Neural progenitor cell (in vitro differentiated cells): ENCODE measurements at regions not wholly inside any gene's neighbourhood (a gene's known extent, or its start where the extent isn't known, plus 50 kb on each side); places are given as distances from the start of the nearest gene placed in this dataset.

ENCODE experiments used
- CTCF ChIP-seq: fragments of 200-600 bp; sonication (generic); IDR thresholded peaks from 2 replicates; pipeline ENCODE4 v1.5.1; 2017; ENCODE audit warnings: antibody characterized with exemption, mild to moderate bottlenecking
- EZH2 ChIP-seq: fragments of 200-600 bp; sonication (generic); IDR thresholded peaks from 2 replicates; pipeline ENCODE4 v1.6.1; 2017; ENCODE audit warnings: antibody characterized with exemption, mild to moderate bottlenecking, moderate library complexity

GRCh38 chrX:39331082-39331704 is 529.9 kb downstream of the MID1IP1 start:
- TF ChIP-seq EZH2 (no peak), CTCF (no peak)
